ENCODE measurements at regions not wholly inside any gene's neighbourhood (a gene's known extent, or its start where the extent isn't known, plus 50 kb on each side); places are given as distances from the start of the nearest gene placed in this dataset.
A peak's percentile ranks its signal among the peaks of the same experiment; 100 is the strongest.

- no peak overlapping the region for H3K4me3 ChIP-seq (ENCODE audit: extremely low read depth in 1 of 4, insufficient read depth in 2 of 4, low read depth in 3 of 4, low read length in 4 of 4)
- ChIA-PET POLR2A (ENCODE audit: partially characterized antibody) (no interaction called here), CTCF (ENCODE audit: partially characterized antibody) (no interaction called here)
- H3K27me3 ChIP-seq (replicated peaks in 1 of 4; ENCODE audit: control insufficient read depth in 3 of 4, extremely low read depth in 1 of 4, insufficient read depth in 3 of 4, low read length in 3 of 4): no peaks in the 10 kb centered on the region
- no peaks in the 10 kb centered on the region for H3K79me2 ChIP-seq (ENCODE audit: control insufficient read depth in 1 of 2, insufficient read depth in 2 of 2, low read length in 2 of 2)
- H2BK120ac ChIP-seq (replicated peaks; ENCODE audit: low read depth, low read length): no peak overlapping the region
- no peak overlapping the region for H2BK20ac ChIP-seq (ENCODE audit: low read length)
- H3K56ac ChIP-seq (replicated peaks; ENCODE audit: insufficient read length, low read depth, low read length): no peak overlapping the region
- no peak overlapping the region for H3K18ac ChIP-seq (ENCODE audit: extremely low read depth, low read length)
- no peak for DNase-seq (ENCODE audit: low read depth in 1 of 2, low spot score in 2 of 2)
- no peak overlapping the region for H2BK12ac ChIP-seq (ENCODE audit: low read depth, low read length)
- H4K5ac ChIP-seq (ENCODE audit: insufficient read length, low read depth, low read length): no peak overlapping the region
- H3K4ac ChIP-seq (replicated peaks; ENCODE audit: insufficient read length, low read depth, low read length): no peak overlapping the region
- no peak overlapping the region for H4K91ac ChIP-seq (replicated peaks; ENCODE audit: insufficient read length, low read length)
- H3K14ac ChIP-seq (ENCODE audit: insufficient read length): no peak overlapping the region
- H3K36me3 ChIP-seq (ENCODE audit: control insufficient read depth in 2 of 4, insufficient read depth in 4 of 4, low read length in 3 of 4): no peaks in the 10 kb centered on the region
- H2BK5ac ChIP-seq (ENCODE audit: low read depth, low read length): no peak overlapping the region
- no peak overlapping the region for H2BK15ac ChIP-seq (ENCODE audit: low read length)
- no peaks in the 10 kb centered on the region for H3K9me3 ChIP-seq (ENCODE audit: insufficient read depth in 2 of 2, low read depth in 1 of 2, low read length in 1 of 2)
- no peaks in the 10 kb centered on the region for H4K20me1 ChIP-seq (replicated peaks in 1 of 2; ENCODE audit: control insufficient read depth in 1 of 2, insufficient read depth in 2 of 2, low read length in 2 of 2)
- FAIRE-seq: peak; percentile 68
- H4K8ac ChIP-seq (ENCODE audit: extremely low read depth, insufficient read depth, low read length): no peak overlapping the region
- H3K23me2 ChIP-seq (ENCODE audit: low read depth, low read length): no peaks in the 10 kb centered on the region
- H3K9ac ChIP-seq (replicated peaks in 1 of 4; ENCODE audit: extremely low read depth in 1 of 4, low read depth in 3 of 4, low read length in 3 of 4): no peak overlapping the region
- H2AK5ac ChIP-seq (ENCODE audit: low read depth, low read length): no peak overlapping the region
- TF ChIP-seq BRCA1 (IDR thresholded peaks at IDR 0.05; ENCODE audit: low read depth, low read length) (no peak), TEAD4 (IDR thresholded peaks at IDR 0.05; ENCODE audit: low read depth, low read length) (peak; percentile 94)
- no peak overlapping the region for H3K27ac ChIP-seq (ENCODE audit: low read depth, low read length)
- peak overlapping the region; percentile 81; the same call in 1 of the 2 replicates for H2AFZ ChIP-seq (ENCODE audit: low read length)
- no peaks in the 10 kb centered on the region for H3K79me1 ChIP-seq (ENCODE audit: low read depth, low read length)
- H3K4me2 ChIP-seq (ENCODE audit: insufficient read depth in 1 of 2, low read depth in 2 of 2, low read length in 2 of 2): no peak overlapping the region
- H3K4me1 ChIP-seq (replicated peaks in 1 of 4; ENCODE audit: control insufficient read depth in 3 of 4, insufficient read depth in 4 of 4, low read length in 3 of 4): peaks cover 0 to 4% (median 2%) of the 10 kb centered on the region in 4 experiments; a peak in 3 of 7 replicates
- no peak overlapping the region for H3K23ac ChIP-seq (ENCODE audit: insufficient read length)
Observed at GRCh38 chr1:220430059-220430458, 97.9 kb upstream of the MARK1 start.

Measured in H1 (cell line).